ENCODE measurements at regions not wholly inside any gene's neighbourhood (a gene's known extent, or its start where the extent isn't known, plus 50 kb on each side); places are given as distances from the start of the nearest gene placed in this dataset.

GRCh38 chr2:175599966-175600831 is 401.9 kb downstream of the LNPK start:
- POLR2A ChIA-PET: no interaction called here
- H3K9ac ChIP-seq (replicated peaks; ENCODE audit: extremely low read depth, insufficient read depth, low read length): no peak overlapping the region

DNA sequence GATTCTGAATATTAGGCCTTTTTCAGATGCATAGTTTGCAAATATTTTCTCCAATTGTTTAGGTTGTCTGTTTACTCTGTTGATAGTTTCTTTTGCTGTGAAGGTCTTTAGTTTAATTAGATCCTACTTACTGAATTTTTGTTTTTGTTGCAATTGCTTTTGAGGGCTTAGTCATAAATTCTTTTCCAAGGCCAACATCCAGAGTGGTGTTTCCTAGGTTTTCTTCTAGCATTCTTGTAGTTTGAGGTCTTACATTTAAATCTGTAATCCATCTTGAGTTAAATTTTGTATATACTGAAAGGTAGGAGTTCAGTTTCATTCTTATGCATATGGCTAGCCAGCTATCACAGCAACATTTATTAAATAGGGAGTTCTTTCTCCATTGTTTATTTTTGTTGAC is 404.8 kb downstream of the LNPK start:
- Histone ChIP-seq H3K9me3 (replicated peaks; ENCODE audit: control insufficient read depth, insufficient read depth, low read length) (no peaks in the 10 kb centered on the region), H3K27ac (ENCODE audit: insufficient read depth, low read depth, low read length) (no peak overlapping the region), H3K4me3 (replicated peaks in 1 of 3; ENCODE audit: insufficient read depth in 1 of 3, low read depth in 1 of 3, low read length in 3 of 3) (no peak overlapping the region), H2AFZ (ENCODE audit: low read depth, low read length) (no peak overlapping the region), H4K20me1 (replicated peaks; ENCODE audit: control insufficient read depth, extremely low read depth, insufficient read depth, low read length) (no peaks in the 10 kb centered on the region), H3K27me3 (ENCODE audit: control insufficient read depth in 2 of 2, insufficient read depth in 2 of 2, low read length in 2 of 2) (no peaks in the 10 kb centered on the region), H3K36me3 (ENCODE audit: control insufficient read depth in 2 of 2, extremely low read depth in 1 of 2, insufficient read depth in 2 of 2, low read length in 2 of 2) (no peaks in the 10 kb centered on the region), H3K9ac (replicated peaks; ENCODE audit: extremely low read depth, insufficient read depth, low read length) (no peak overlapping the region), H3K9me1 (replicated peaks; ENCODE audit: control insufficient read depth, extremely low read depth, insufficient read depth, low read length) (no peaks in the 10 kb centered on the region), H3K79me2 (ENCODE audit: control insufficient read depth, insufficient read depth, low read length) (no peaks in the 10 kb centered on the region), H3K4me1 (ENCODE audit: control insufficient read depth, extremely low read depth, insufficient read depth, low read length) (no peaks in the 10 kb centered on the region), H3K4me2 (ENCODE audit: insufficient read depth, low read length) (no peak overlapping the region)
- FAIRE-seq: no peak
- TF ChIP-seq GATA2 (IDR thresholded peaks at IDR 0.05; ENCODE audit: insufficient read depth, insufficient read length, low read depth, low read length): no peak
- TF ChIP-seq CTCF (IDR thresholded peaks at IDR 0.05; ENCODE audit: extremely low read depth in 1 of 2, insufficient read depth in 1 of 2, low read depth in 1 of 2, low read length in 2 of 2): no peak
- TF ChIP-seq FOS (IDR thresholded peaks at IDR 0.05; ENCODE audit: borderline replicate concordance, insufficient read depth, low read length): no peak
- TF ChIP-seq POLR2AphosphoS5 (IDR thresholded peaks at IDR 0.05; ENCODE audit: insufficient read depth, low read depth, low read length): no peak
- dilution Hi-C loops (cut with MboI; ENCODE audit: extremely low pct_ligation_motif_present, low sequenced_read_pairs): no loop called here
- intact Hi-C loops (cut with micrococcal nuclease): no loop called here
- ChIA-PET CTCF (no interaction called here), POLR2A (no interaction called here)
- no peak for DNase-seq (ENCODE audit: low read depth, low spot score)
- no TSS peak for BruUV-seq (replicated peaks)

More at GRCh38 chr2:175599966-175600831, 401.9 kb downstream of the LNPK start:
- H3K27me3 ChIP-seq (ENCODE audit: control insufficient read depth in 2 of 2, insufficient read depth in 2 of 2, low read length in 2 of 2): no peaks in the 10 kb centered on the region
- H3K27ac ChIP-seq (ENCODE audit: insufficient read depth, low read depth, low read length): no peak overlapping the region
- H3K4me3 ChIP-seq (replicated peaks in 1 of 3; ENCODE audit: insufficient read depth in 1 of 3, low read depth in 1 of 3, low read length in 3 of 3): no peak overlapping the region
- no peaks in the 10 kb centered on the region for H3K4me1 ChIP-seq (ENCODE audit: control insufficient read depth, extremely low read depth, insufficient read depth, low read length)
- CTCF ChIA-PET: no interaction called here
- dilution Hi-C loops (cut with MboI; ENCODE audit: extremely low pct_ligation_motif_present, low sequenced_read_pairs): no loop called here
- no peak for FAIRE-seq
- TF ChIP-seq MAX (IDR thresholded peaks at IDR 0.05; ENCODE audit: insufficient read depth, insufficient read length): no peak
- no peak for TF ChIP-seq MYC (IDR thresholded peaks at IDR 0.05; ENCODE audit: low read depth, low read length)
- no peak for TF ChIP-seq EZH2 (IDR thresholded peaks at IDR 0.05; ENCODE audit: borderline replicate concordance, low read depth, low read length, severe bottlenecking)
- H3K36me3 ChIP-seq (ENCODE audit: control insufficient read depth in 2 of 2, extremely low read depth in 1 of 2, insufficient read depth in 2 of 2, low read length in 2 of 2): no peaks in the 10 kb centered on the region
- no peak overlapping the region for H2AFZ ChIP-seq (ENCODE audit: low read depth, low read length)
- DNase-seq (ENCODE audit: low read depth, low spot score): no peak
- H4K20me1 ChIP-seq (replicated peaks; ENCODE audit: control insufficient read depth, extremely low read depth, insufficient read depth, low read length): no peaks in the 10 kb centered on the region
- no TSS peak for BruUV-seq (replicated peaks)
- intact Hi-C loops (cut with micrococcal nuclease): no loop called here
- H3K4me2 ChIP-seq (ENCODE audit: insufficient read depth, low read length): no peak overlapping the region
- no peaks in the 10 kb centered on the region for H3K9me3 ChIP-seq (replicated peaks; ENCODE audit: control insufficient read depth, insufficient read depth, low read length)
- no peaks in the 10 kb centered on the region for H3K9me1 ChIP-seq (replicated peaks; ENCODE audit: control insufficient read depth, extremely low read depth, insufficient read depth, low read length)
- H3K79me2 ChIP-seq (ENCODE audit: control insufficient read depth, insufficient read depth, low read length): no peaks in the 10 kb centered on the region

All from endothelial cell of umbilical vein (primary cell).